Fibroblast of skin of right quadriceps (primary cell): ENCODE measurements at regions not wholly inside any gene's neighbourhood (a gene's known extent, or its start where the extent isn't known, plus 50 kb on each side); places are given as distances from the start of the nearest gene placed in this dataset.
"Not testable (repeated sequence)": the region's sequence is repeated elsewhere in the genome, so short reads cannot be mapped to it uniquely, and the experiment has no call there.

Source experiments
- DNase-seq: peaks from one replicate; pipeline ENCODE4 v3.0.0-alpha.2; 2013

- no peak for DNase-seq
Observed at GRCh38 chr9:103242486-103242885, 247.4 kb downstream of the CYLC2 start.

GRCh38 chr9:103243553-103243952, 248.4 kb downstream of the CYLC2 start:
- DNase-seq = no peak

GRCh38 chr9:103245369-103245768, 250.2 kb downstream of the CYLC2 start:
- no peak for DNase-seq

GRCh38 chr9:103261951-103262350, 266.8 kb downstream of the CYLC2 start:
- DNase-seq = no peak

GRCh38 chr9:103266064-103266463, 270.9 kb downstream of the CYLC2 start:
- DNase-seq = no peak

GRCh38 chr9:103277240-103277639, 282.1 kb downstream of the CYLC2 start:
- DNase-seq = no peak

- DNase-seq = no peak
Observed at GRCh38 chr9:103281126-103281525, 286.0 kb downstream of the CYLC2 start.

- no peak for DNase-seq
Observed at GRCh38 chr9:103287361-103287760, 292.2 kb downstream of the CYLC2 start.

GRCh38 chr9:103296189-103296588, 301.1 kb downstream of the CYLC2 start:
- DNase-seq = no peak

- DNase-seq = no peak
Observed at GRCh38 chr9:103301051-103301450, 305.9 kb downstream of the CYLC2 start.

- no peak for DNase-seq
Observed at GRCh38 chr9:103304797-103305196, 309.7 kb downstream of the CYLC2 start.

GRCh38 chr9:103319979-103320378, 324.8 kb downstream of the CYLC2 start:
- no peak for DNase-seq

GRCh38 chr9:103323699-103324098, 328.6 kb downstream of the CYLC2 start:
- DNase-seq = no peak

GRCh38 chr9:103335461-103335860, 340.3 kb downstream of the CYLC2 start:
- no peak for DNase-seq

GRCh38 chr9:103355000-103355399, 359.9 kb downstream of the CYLC2 start:
- DNase-seq = no peak

GRCh38 chr9:103357980-103358379, 362.8 kb downstream of the CYLC2 start:
- DNase-seq = not testable (repeated sequence)

- no peak for DNase-seq
Observed at GRCh38 chr9:103361906-103362305, 366.8 kb downstream of the CYLC2 start.

GRCh38 chr9:103362986-103363385, 367.9 kb downstream of the CYLC2 start:
- DNase-seq = no peak

- peak; percentile 80 for DNase-seq
Observed at GRCh38 chr9:103364753-103365152, 369.6 kb downstream of the CYLC2 start.

GRCh38 chr9:103371152-103371551, 376.0 kb downstream of the CYLC2 start:
- no peak for DNase-seq

- no peak for DNase-seq
Observed at GRCh38 chr9:103372828-103373227, 377.7 kb downstream of the CYLC2 start.

GRCh38 chr9:103377667-103378066, 382.5 kb downstream of the CYLC2 start:
- no peak for DNase-seq

GRCh38 chr9:103397868-103398600, 402.9 kb downstream of the CYLC2 start:
- peak; percentile 39 for DNase-seq

GRCh38 chr9:103399535-103399934, 404.4 kb downstream of the CYLC2 start:
- no peak for DNase-seq

- DNase-seq = no peak
Observed at GRCh38 chr9:103407260-103407659, 412.1 kb downstream of the CYLC2 start.
